Inflammatory macrophage treated with lipopolysaccharide for 4 hours (primary cell): ENCODE measurements at regions not wholly inside any gene's neighbourhood (a gene's known extent, or its start where the extent isn't known, plus 50 kb on each side); places are given as distances from the start of the nearest gene placed in this dataset.
"Not testable (repeated sequence)": the region's sequence is repeated elsewhere in the genome, so short reads cannot be mapped to it uniquely, and the experiment has no call there.

Experiments
- DNase-seq: peaks from one replicate; pipeline ENCODE4 v3.0.0-alpha.2; 2020

- DNase-seq = no peak
Observed at GRCh38 chr6:21935142-21935541, 341.6 kb downstream of the SOX4 start.

- peak; percentile 31 for DNase-seq
Observed at GRCh38 chr6:21935561-21936028, 342.0 kb downstream of the SOX4 start.

- DNase-seq = no peak
Observed at GRCh38 chr6:21937466-21937865, 343.9 kb downstream of the SOX4 start.

- DNase-seq = not testable (repeated sequence)
Observed at GRCh38 chr6:21939066-21939465, 345.5 kb downstream of the SOX4 start.

- DNase-seq = no peak
Observed at GRCh38 chr6:21941926-21942325, 348.4 kb downstream of the SOX4 start.

GRCh38 chr6:21942897-21943296 is 349.3 kb downstream of the SOX4 start:
- DNase-seq = no peak

GRCh38 chr6:21946298-21946783 is 350.5 kb downstream of the PRL start:
- no peak for DNase-seq

GRCh38 chr6:21947227-21947626 is 349.6 kb downstream of the PRL start:
- DNase-seq = not testable (repeated sequence)

- no peak for DNase-seq
Observed at GRCh38 chr6:21947731-21948386, 349.0 kb downstream of the PRL start.

GRCh38 chr6:21949211-21949801 is 347.5 kb downstream of the PRL start:
- no peak for DNase-seq

GRCh38 chr6:21952367-21952766 is 344.5 kb downstream of the PRL start:
- DNase-seq = no peak

GRCh38 chr6:21953831-21954801 is 342.7 kb downstream of the PRL start:
- peak; percentile 45 for DNase-seq

GRCh38 chr6:21955053-21955595 is 341.7 kb downstream of the PRL start:
- DNase-seq = no peak

- no peak for DNase-seq
Observed at GRCh38 chr6:21955951-21956350, 340.9 kb downstream of the PRL start.

- DNase-seq = no peak
Observed at GRCh38 chr6:21958428-21958827, 338.4 kb downstream of the PRL start.

- DNase-seq = no peak
Observed at GRCh38 chr6:21961226-21961625, 335.6 kb downstream of the PRL start.

- DNase-seq = no peak
Observed at GRCh38 chr6:21965016-21965415, 331.8 kb downstream of the PRL start.

GRCh38 chr6:21965953-21966539 is 330.8 kb downstream of the PRL start:
- no peak for DNase-seq

GRCh38 chr6:21967056-21967974 is 329.5 kb downstream of the PRL start:
- DNase-seq = no peak

GRCh38 chr6:21968411-21968810 is 328.4 kb downstream of the PRL start:
- no peak for DNase-seq

GRCh38 chr6:21969192-21969591 is 327.6 kb downstream of the PRL start:
- no peak for DNase-seq
